KMS-11 (cell line): ENCODE measurements at regions not wholly inside any gene's neighbourhood (a gene's known extent, or its start where the extent isn't known, plus 50 kb on each side); places are given as distances from the start of the nearest gene placed in this dataset.

Experiments used
- H2AFZ ChIP-seq: fragments of 200-600 bp; sonication (generic); 2 replicates; pipeline ENCODE4 v1.6.1; 2016; ENCODE audit warnings: antibody characterized with exemption, mixed run types, low read depth
- H3K27ac ChIP-seq: fragments of 200-600 bp; sonication (generic); 2 replicates; pipeline ENCODE4 v1.6.1; 2016; ENCODE audit warnings: mild to moderate bottlenecking, mixed run types
- H3K27me3 ChIP-seq: fragments of 200-600 bp; sonication (generic); 2 replicates; pipeline ENCODE4 v1.6.1; 2017; ENCODE audit warnings: mild to moderate bottlenecking, low read depth, mixed run types, moderate library complexity; ENCODE audit not compliant: insufficient read depth
- H3K36me3 ChIP-seq: fragments of 200-600 bp; sonication (generic); 2 replicates; pipeline ENCODE4 v1.6.1; 2017; ENCODE audit warnings: mild to moderate bottlenecking, mixed run types; ENCODE audit not compliant: insufficient read depth
- H3K4me1 ChIP-seq: fragments of 200-600 bp; sonication (generic); 2 replicates; pipeline ENCODE4 v1.6.1; 2016; ENCODE audit warnings: mild to moderate bottlenecking, low read depth, mixed run types; ENCODE audit not compliant: poor library complexity, severe bottlenecking
- H3K4me2 ChIP-seq: fragments of 200-600 bp; sonication (generic); 2 replicates; pipeline ENCODE4 v1.7.0; 2016; ENCODE audit warnings: mild to moderate bottlenecking, mixed run types
- H3K4me3 ChIP-seq: fragments of 200-600 bp; sonication (generic); IDR thresholded peaks from 2 replicates; pipeline ENCODE4 v1.6.1; 2017; ENCODE audit warnings: low read depth, low read length, mixed read lengths; ENCODE audit not compliant: insufficient read depth
- H3K79me2 ChIP-seq: fragments of 200-600 bp; sonication (generic); 2 replicates; pipeline ENCODE4 v1.6.1; 2016; ENCODE audit warnings: low read depth, mixed run types; ENCODE audit not compliant: insufficient read depth
- H3K9ac ChIP-seq: fragments of 200-600 bp; sonication (generic); 2 replicates; pipeline ENCODE4 v1.6.1; 2016; ENCODE audit warnings: mild to moderate bottlenecking, mixed run types
- H4K20me1 ChIP-seq: fragments of 200-600 bp; sonication (generic); 2 replicates; pipeline ENCODE4 v1.6.1; 2016; ENCODE audit warnings: mild to moderate bottlenecking, mixed run types; ENCODE audit not compliant: insufficient read depth
- TF ChIP-seq, protein P1 (sequence below): fragments of 200-600 bp; sonication (generic); conservative IDR thresholded peaks from 2 replicates; pipeline ENCODE4 v1.6.1; 2017; ENCODE audit warnings: low read depth, mild to moderate bottlenecking, antibody characterized with exemption, low read length, moderate library complexity, mixed read lengths

DNA sequence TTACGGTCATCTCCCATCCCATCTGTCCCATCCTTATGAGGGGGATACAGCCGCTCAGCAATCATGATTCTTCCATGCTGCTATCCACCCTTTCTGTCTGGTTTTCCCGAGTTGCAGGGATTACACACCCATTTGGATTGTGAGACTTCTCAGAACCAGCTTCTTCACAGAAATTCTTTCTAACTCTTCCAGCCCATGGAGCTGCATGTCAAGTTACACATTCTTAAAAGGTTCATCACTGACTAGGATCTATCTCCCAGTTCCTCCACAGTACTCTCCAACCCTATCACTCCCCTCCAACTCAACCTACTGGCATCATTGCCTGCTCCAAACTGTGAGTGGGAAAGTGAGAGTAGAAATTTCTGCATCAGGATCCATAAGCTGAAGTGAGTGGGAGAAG, 558.2 kb upstream of the TNP1 start:
- Histone ChIP-seq H3K36me3 (no peaks in the 10 kb centered on the region), H3K9ac (no peak overlapping the region), H4K20me1 (no peaks in the 10 kb centered on the region), H3K4me3 (no peak overlapping the region), H3K4me1 (no peaks in the 10 kb centered on the region), H3K4me2 (no peak overlapping the region), H2AFZ (no peak overlapping the region), H3K79me2 (no peaks in the 10 kb centered on the region), H3K27ac (no peak overlapping the region), H3K27me3 (no peaks in the 10 kb centered on the region)
- TF ChIP-seq, protein P1, sequence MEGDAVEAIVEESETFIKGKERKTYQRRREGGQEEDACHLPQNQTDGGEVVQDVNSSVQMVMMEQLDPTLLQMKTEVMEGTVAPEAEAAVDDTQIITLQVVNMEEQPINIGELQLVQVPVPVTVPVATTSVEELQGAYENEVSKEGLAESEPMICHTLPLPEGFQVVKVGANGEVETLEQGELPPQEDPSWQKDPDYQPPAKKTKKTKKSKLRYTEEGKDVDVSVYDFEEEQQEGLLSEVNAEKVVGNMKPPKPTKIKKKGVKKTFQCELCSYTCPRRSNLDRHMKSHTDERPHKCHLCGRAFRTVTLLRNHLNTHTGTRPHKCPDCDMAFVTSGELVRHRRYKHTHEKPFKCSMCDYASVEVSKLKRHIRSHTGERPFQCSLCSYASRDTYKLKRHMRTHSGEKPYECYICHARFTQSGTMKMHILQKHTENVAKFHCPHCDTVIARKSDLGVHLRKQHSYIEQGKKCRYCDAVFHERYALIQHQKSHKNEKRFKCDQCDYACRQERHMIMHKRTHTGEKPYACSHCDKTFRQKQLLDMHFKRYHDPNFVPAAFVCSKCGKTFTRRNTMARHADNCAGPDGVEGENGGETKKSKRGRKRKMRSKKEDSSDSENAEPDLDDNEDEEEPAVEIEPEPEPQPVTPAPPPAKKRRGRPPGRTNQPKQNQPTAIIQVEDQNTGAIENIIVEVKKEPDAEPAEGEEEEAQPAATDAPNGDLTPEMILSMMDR: no peak

DNA sequence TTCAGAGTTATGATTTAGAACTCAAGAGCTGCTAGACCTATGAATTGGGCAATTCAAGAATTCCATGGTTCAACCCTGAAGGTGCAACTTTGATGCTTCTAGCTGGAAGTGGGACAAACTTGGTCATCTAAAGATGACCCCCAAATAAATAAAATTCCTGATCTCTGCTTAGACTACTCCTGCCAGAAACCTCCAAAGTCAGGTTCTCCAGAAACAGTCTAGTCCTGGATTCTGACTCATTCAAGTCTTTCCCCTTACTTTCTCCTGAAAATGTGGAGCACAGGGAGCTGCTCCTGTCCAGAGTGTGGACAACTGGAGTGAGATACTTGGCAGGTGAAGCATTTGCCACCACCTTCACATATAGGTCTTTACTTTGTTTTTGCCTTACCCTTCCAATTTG, 557.7 kb upstream of the TNP1 start:
- Histone ChIP-seq H4K20me1 (no peaks in the 10 kb centered on the region), H3K9ac (no peak overlapping the region), H3K4me2 (no peak overlapping the region), H2AFZ (no peak overlapping the region), H3K4me1 (no peaks in the 10 kb centered on the region), H3K36me3 (no peaks in the 10 kb centered on the region), H3K27me3 (no peaks in the 10 kb centered on the region), H3K27ac (no peak overlapping the region), H3K79me2 (no peaks in the 10 kb centered on the region), H3K4me3 (no peak overlapping the region)
- TF ChIP-seq, protein P1: no peak

DNA sequence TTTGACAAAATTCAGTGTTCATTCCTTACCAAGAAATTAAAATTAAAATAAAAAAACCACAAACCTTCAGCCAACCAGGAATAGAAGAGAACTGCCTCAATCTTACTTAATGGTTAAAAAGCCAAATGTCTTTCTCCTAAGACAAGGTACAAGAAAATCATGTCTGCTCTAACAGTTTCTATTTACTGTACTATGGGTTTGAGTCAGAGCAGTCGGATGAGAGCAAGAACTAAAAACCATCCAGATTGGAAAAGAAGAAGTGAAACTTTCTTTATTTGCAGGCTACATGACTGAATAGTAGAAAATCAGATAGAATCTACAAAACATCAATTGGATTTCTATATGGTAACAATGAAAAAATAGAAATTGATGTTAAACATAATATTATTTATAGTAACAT, 555.5 kb upstream of the TNP1 start:
- Histone ChIP-seq H4K20me1 (no peaks in the 10 kb centered on the region), H3K36me3 (no peaks in the 10 kb centered on the region), H3K4me2 (no peak overlapping the region), H2AFZ (no peak overlapping the region), H3K9ac (no peak overlapping the region), H3K4me1 (no peaks in the 10 kb centered on the region), H3K4me3 (no peak overlapping the region), H3K27me3 (no peaks in the 10 kb centered on the region), H3K79me2 (no peaks in the 10 kb centered on the region), H3K27ac (no peak overlapping the region)
- TF ChIP-seq, protein P1: no peak

DNA sequence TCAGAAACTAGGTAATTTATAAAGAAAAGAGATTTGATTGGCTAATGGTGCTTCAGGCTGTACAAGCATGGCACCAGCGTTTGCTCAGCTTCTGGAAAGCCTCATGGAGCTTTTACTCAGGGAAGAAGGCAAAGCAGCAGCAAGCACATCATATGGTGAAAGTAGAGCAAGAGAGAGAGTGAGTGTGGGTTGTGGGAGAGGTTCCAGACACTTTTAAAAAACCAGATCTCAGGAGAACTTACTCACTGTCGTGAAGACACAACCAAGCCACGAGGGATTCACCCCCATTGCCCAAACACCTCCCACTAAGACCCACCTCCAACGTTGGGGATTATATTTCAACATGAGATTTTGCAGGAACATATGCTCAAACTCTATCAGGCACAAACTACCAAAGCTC, 554.6 kb upstream of the TNP1 start:
- no peaks in the 10 kb centered on the region for H3K4me1 ChIP-seq
- H3K9ac ChIP-seq: no peak overlapping the region
- H3K79me2 ChIP-seq: no peaks in the 10 kb centered on the region
- no peak overlapping the region for H2AFZ ChIP-seq
- no peaks in the 10 kb centered on the region for H3K36me3 ChIP-seq
- H3K27ac ChIP-seq: no peak overlapping the region
- no peaks in the 10 kb centered on the region for H4K20me1 ChIP-seq
- no peaks in the 10 kb centered on the region for H3K27me3 ChIP-seq
- H3K4me3 ChIP-seq: no peak overlapping the region
- H3K4me2 ChIP-seq: no peak overlapping the region
- TF ChIP-seq, protein P1: no peak

DNA sequence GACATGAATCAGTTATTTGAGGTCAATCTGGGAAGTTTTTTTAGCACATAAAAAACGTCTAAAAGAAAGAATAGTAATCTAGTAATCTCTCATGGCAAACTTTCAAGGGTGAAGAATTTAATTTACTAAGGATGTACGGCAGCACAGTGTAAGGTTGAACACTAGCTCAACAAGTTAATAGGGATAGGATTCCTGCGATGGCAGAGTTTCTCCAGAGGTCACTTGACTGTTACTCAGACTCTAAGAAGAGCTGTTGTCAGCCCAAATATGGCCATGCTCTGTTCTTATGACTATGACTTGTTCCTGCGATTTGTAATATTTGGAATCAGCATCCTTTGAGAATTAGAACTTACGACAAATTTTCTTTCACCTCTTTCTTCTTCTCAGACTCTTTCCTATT, 553.3 kb upstream of the TNP1 start:
- H2AFZ ChIP-seq: no peak overlapping the region
- TF ChIP-seq, protein P1: no peak
- H4K20me1 ChIP-seq: no peaks in the 10 kb centered on the region
- H3K4me3 ChIP-seq: no peak overlapping the region
- H3K27me3 ChIP-seq: no peaks in the 10 kb centered on the region
- no peak overlapping the region for H3K4me2 ChIP-seq
- no peaks in the 10 kb centered on the region for H3K36me3 ChIP-seq
- no peaks in the 10 kb centered on the region for H3K79me2 ChIP-seq
- no peaks in the 10 kb centered on the region for H3K4me1 ChIP-seq
- H3K27ac ChIP-seq: no peak overlapping the region
- no peak overlapping the region for H3K9ac ChIP-seq
